Fibroblast of skin of back (primary cell): ENCODE measurements at regions not wholly inside any gene's neighbourhood (a gene's known extent, or its start where the extent isn't known, plus 50 kb on each side); places are given as distances from the start of the nearest gene placed in this dataset.

Experiments
- DNase-seq: peaks from one replicate; pipeline ENCODE4 v3.0.0-alpha.2; 2013

GRCh38 chr10:8233832-8234259, 179.4 kb downstream of the GATA3 start:
- no peak for DNase-seq

GRCh38 chr10:8235253-8236027, 181.0 kb downstream of the GATA3 start:
- no peak for DNase-seq

- no peak for DNase-seq
These were observed 184.5 kb downstream of the GATA3 start for GRCh38 chr10:8238986-8239385.

GRCh38 chr10:8240861-8241260, 186.4 kb downstream of the GATA3 start:
- DNase-seq, result no peak

GRCh38 chr10:8242295-8242872, 187.9 kb downstream of the GATA3 start:
- no peak for DNase-seq

GRCh38 chr10:8245131-8245813, 190.8 kb downstream of the GATA3 start:
- no peak for DNase-seq

- DNase-seq, result no peak
These were observed 191.3 kb downstream of the GATA3 start for GRCh38 chr10:8245814-8246142.

- DNase-seq, result no peak
These were observed 192.1 kb downstream of the GATA3 start for GRCh38 chr10:8246548-8246947.

GRCh38 chr10:8247191-8247590, 192.7 kb downstream of the GATA3 start:
- no peak for DNase-seq

GRCh38 chr10:8248868-8249267, 194.4 kb downstream of the GATA3 start:
- DNase-seq, result no peak

GRCh38 chr10:8254350-8254749, 199.9 kb downstream of the GATA3 start:
- DNase-seq, result no peak

- no peak for DNase-seq
These were observed 200.8 kb downstream of the GATA3 start for GRCh38 chr10:8255301-8255700.

GRCh38 chr10:8260645-8261044, 206.2 kb downstream of the GATA3 start:
- DNase-seq, result no peak

GRCh38 chr10:8262317-8262716, 207.8 kb downstream of the GATA3 start:
- DNase-seq, result no peak

GRCh38 chr10:8269976-8270375, 215.5 kb downstream of the GATA3 start:
- no peak for DNase-seq

- DNase-seq, result no peak
These were observed 218.4 kb downstream of the GATA3 start for GRCh38 chr10:8272794-8273425.

- no peak for DNase-seq
These were observed 219.3 kb downstream of the GATA3 start for GRCh38 chr10:8273749-8274148.

- DNase-seq, result no peak
These were observed 221.4 kb downstream of the GATA3 start for GRCh38 chr10:8275911-8276310.

GRCh38 chr10:8278099-8278498, 223.6 kb downstream of the GATA3 start:
- no peak for DNase-seq

- DNase-seq, result peak; percentile 34
These were observed 225.1 kb downstream of the GATA3 start for GRCh38 chr10:8279598-8279997.

- DNase-seq, result no peak
These were observed 226.5 kb downstream of the GATA3 start for GRCh38 chr10:8280946-8281345.

GRCh38 chr10:8282340-8282739, 227.9 kb downstream of the GATA3 start:
- no peak for DNase-seq

- DNase-seq, result no peak
These were observed 228.8 kb downstream of the GATA3 start for GRCh38 chr10:8283166-8283905.
